Astrocyte of the cerebellum (primary cell): ENCODE measurements at regions not wholly inside any gene's neighbourhood (a gene's known extent, or its start where the extent isn't known, plus 50 kb on each side); places are given as distances from the start of the nearest gene placed in this dataset.

Source experiments
- DNase-seq: peaks from one replicate; pipeline ENCODE4 v3.0.0-alpha.2; 2011; ENCODE audit warnings: low read depth
- H3K4me3 ChIP-seq: 2 replicates; pipeline ENCODE4 v1.5.1; 2011; ENCODE audit warnings: mild to moderate bottlenecking, low read depth, low read length, moderate library complexity
- CTCF ChIP-seq: IDR thresholded peaks from 2 replicates; pipeline ENCODE4 v1.5.1; 2012; ENCODE audit warnings: low read length, low read depth, moderate library complexity, mild to moderate bottlenecking; ENCODE audit errors: missing control alignments
- in situ Hi-C: cut with HindIII; loops from 2 replicates; pipeline ENCODE4 v1.10.0; 2017; ENCODE audit warnings: low sequenced_read_pairs

DNA sequence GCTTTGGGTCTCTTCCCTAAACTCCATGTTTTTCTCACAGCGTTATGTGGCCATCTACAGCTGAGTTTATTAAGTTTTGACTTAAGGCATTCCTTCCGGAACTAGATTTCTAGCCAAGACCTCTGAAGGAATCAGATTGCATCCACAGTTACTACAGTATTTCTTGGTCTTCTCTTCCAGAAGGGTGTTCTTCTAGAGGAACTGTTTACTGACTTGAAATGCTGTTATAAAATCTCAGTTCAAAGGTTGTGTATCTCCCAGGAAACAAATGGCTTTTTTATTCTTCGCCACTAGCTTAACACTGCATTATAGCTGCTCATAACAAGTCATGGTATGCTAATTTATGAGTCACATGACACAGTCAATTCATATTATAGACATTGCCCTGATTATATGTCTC, 55.3 kb upstream of the RAD23B start:
- no peak for DNase-seq
- H3K4me3 ChIP-seq = no peak overlapping the region
- in situ Hi-C loops = no loop called here

GRCh38 chr9:107228496-107229039, 54.5 kb upstream of the RAD23B start:
- no peak overlapping the region for H3K4me3 ChIP-seq
- no peak for TF ChIP-seq CTCF
- in situ Hi-C loops = no loop called here
- no peak for DNase-seq

More for the DNA sequence above, 55.3 kb upstream of the RAD23B start:
- no peak for TF ChIP-seq CTCF

- in situ Hi-C loops = no loop called here
- TF ChIP-seq CTCF = no peak
- no peak overlapping the region for H3K4me3 ChIP-seq
- DNase-seq = no peak
Observed at GRCh38 chr9:107229241-107229741, 53.8 kb upstream of the RAD23B start.
